WTC11 (cell line): ENCODE measurements at regions not wholly inside any gene's neighbourhood (a gene's known extent, or its start where the extent isn't known, plus 50 kb on each side); places are given as distances from the start of the nearest gene placed in this dataset.

Source experiments
- ATAC-seq: fragments of 200-7000 bp; cut with Tn5 transposase; 2 replicates; pipeline ENCODE4 v1.10.0; 2021; ENCODE audit warnings: mild to moderate bottlenecking, moderate library complexity
- CTCF ChIA-PET: fragments of 300-600 bp; sonication (Branson Sonifier 250); formaldehyde crosslinking; loops from one replicate; lab custom pipeline; 2021; ENCODE audit warnings: antibody characterized with exemption; lab: Charles Lee
- POLR2A ChIA-PET: fragments of 350-600 bp; sonication (Branson Sonifier 250); formaldehyde crosslinking; loops from one replicate; lab custom pipeline; 2021; ENCODE audit warnings: antibody characterized with exemption; lab: Charles Lee
- DNase-seq: peaks from one replicate; pipeline ENCODE4 v3.0.0; 2021; ENCODE audit warnings: low spot score
- H3K27ac Mint-ChIP-seq: 2 replicates; pipeline ENCODE4 v1.8.0; 2021; ENCODE audit warnings: mixed read lengths
- H3K27me3 Mint-ChIP-seq: 2 replicates; pipeline ENCODE4 v1.8.0; 2021; ENCODE audit warnings: low read depth, mild to moderate bottlenecking, moderate library complexity, mixed read lengths
- H3K36me3 Mint-ChIP-seq: 2 replicates; pipeline ENCODE4 v1.8.0; 2021; ENCODE audit warnings: mixed read lengths
- H3K4me1 Mint-ChIP-seq: 2 replicates; pipeline ENCODE4 v1.8.0; 2022; ENCODE audit warnings: mixed read lengths
- H3K4me3 Mint-ChIP-seq: 2 replicates; pipeline ENCODE4 v1.8.0; 2021; ENCODE audit warnings: mild to moderate bottlenecking, moderate library complexity, mixed read lengths
- H3K9me3 Mint-ChIP-seq: 2 replicates; pipeline ENCODE4 v1.8.0; 2021; ENCODE audit warnings: mixed read lengths
- AR ChIP-seq: fragments of 250-450 bp; sonication (Bioruptor Pico); IDR thresholded peaks from 2 replicates; pipeline ENCODE4 v1.9.0; 2021; ENCODE audit warnings: mild to moderate bottlenecking
- CDX4 ChIP-seq: fragments of 250-450 bp; sonication (Bioruptor Pico); IDR thresholded peaks from 2 replicates; pipeline ENCODE4 v1.9.0; 2021; ENCODE audit warnings: moderate library complexity, mild to moderate bottlenecking, inconsistent platforms, borderline replicate concordance
- CREB1 ChIP-seq: sonication (generic); formaldehyde crosslinking; IDR thresholded peaks from 2 replicates; pipeline ENCODE4 v1.8.0; 2023; ENCODE audit warnings: mild to moderate bottlenecking, missing genetic modification reagents
- FOXP1 ChIP-seq: sonication (generic); formaldehyde crosslinking; IDR thresholded peaks from 2 replicates; pipeline ENCODE4 v1.8.0; 2022; ENCODE audit warnings: missing genetic modification reagents, mild to moderate bottlenecking, moderate library complexity, borderline replicate concordance
- GABPB1 ChIP-seq: sonication (generic); formaldehyde crosslinking; IDR thresholded peaks from 2 replicates; pipeline ENCODE4 v1.8.1; 2023; ENCODE audit warnings: mild to moderate bottlenecking, missing genetic modification reagents
- JAZF1 ChIP-seq: fragments of 250-450 bp; sonication (Bioruptor Pico); IDR thresholded peaks from 2 replicates; pipeline ENCODE4 v1.9.0; 2021; ENCODE audit warnings: moderate library complexity, mild to moderate bottlenecking, inconsistent platforms
- NR1H2 ChIP-seq: sonication (generic); formaldehyde crosslinking; IDR thresholded peaks from 2 replicates; pipeline ENCODE4 v1.9.0; 2021; ENCODE audit warnings: mild to moderate bottlenecking, moderate library complexity, missing genetic modification reagents
- NR2C2 ChIP-seq: sonication (generic); formaldehyde crosslinking; IDR thresholded peaks from 2 replicates; pipeline ENCODE4 v1.8.0; 2022; ENCODE audit warnings: mild to moderate bottlenecking, missing genetic modification reagents
- PREB ChIP-seq: sonication (generic); formaldehyde crosslinking; IDR thresholded peaks from 2 replicates; pipeline ENCODE4 v1.8.1; 2022; ENCODE audit warnings: mild to moderate bottlenecking, missing genetic modification reagents, moderate library complexity, borderline replicate concordance
- STAT6 ChIP-seq: sonication (generic); formaldehyde crosslinking; conservative IDR thresholded peaks from 2 replicates; pipeline ENCODE4 v1.8.1; 2023; ENCODE audit warnings: mild to moderate bottlenecking, low read depth, missing genetic modification reagents, moderate library complexity
- TCF7 ChIP-seq: sonication (generic); formaldehyde crosslinking; IDR thresholded peaks from 2 replicates; pipeline ENCODE4 v1.8.0; 2022; ENCODE audit warnings: mild to moderate bottlenecking, low read depth, missing genetic modification reagents, moderate library complexity
- TEAD1 ChIP-seq: sonication (generic); formaldehyde crosslinking; IDR thresholded peaks from 2 replicates; pipeline ENCODE4 v1.8.0; 2022; ENCODE audit warnings: mild to moderate bottlenecking, missing genetic modification reagents
- TEAD4 ChIP-seq: sonication (generic); formaldehyde crosslinking; IDR thresholded peaks from 2 replicates; pipeline ENCODE4 v1.8.0; 2022; ENCODE audit warnings: mild to moderate bottlenecking, missing genetic modification reagents
- ZNF263 ChIP-seq: sonication (generic); formaldehyde crosslinking; IDR thresholded peaks from 2 replicates; pipeline ENCODE4 v1.8.1; 2022; ENCODE audit warnings: low read depth, mild to moderate bottlenecking, moderate library complexity, missing genetic modification reagents
- ZNF423 ChIP-seq: fragments of 250-450 bp; sonication (Bioruptor Pico); IDR thresholded peaks from 2 replicates; pipeline ENCODE4 v2.1.2; 2022; ENCODE audit warnings: mild to moderate bottlenecking, moderate library complexity
- TF ChIP-seq, protein P1 (sequence below): sonication (generic); formaldehyde crosslinking; IDR thresholded peaks from 2 replicates; pipeline ENCODE4 v1.8.0; 2022; ENCODE audit warnings: mild to moderate bottlenecking, missing genetic modification reagents
- TF ChIP-seq, protein P2 (sequence below): sonication (generic); formaldehyde crosslinking; IDR thresholded peaks from 2 replicates; pipeline ENCODE4 v1.8.1; 2022; ENCODE audit warnings: low read depth, missing genetic modification reagents, borderline replicate concordance
- TF ChIP-seq, protein P3 (sequence below): sonication (generic); formaldehyde crosslinking; IDR thresholded peaks from 2 replicates; pipeline ENCODE4 v1.8.1; 2023; ENCODE audit warnings: mild to moderate bottlenecking, missing genetic modification reagents

DNA sequence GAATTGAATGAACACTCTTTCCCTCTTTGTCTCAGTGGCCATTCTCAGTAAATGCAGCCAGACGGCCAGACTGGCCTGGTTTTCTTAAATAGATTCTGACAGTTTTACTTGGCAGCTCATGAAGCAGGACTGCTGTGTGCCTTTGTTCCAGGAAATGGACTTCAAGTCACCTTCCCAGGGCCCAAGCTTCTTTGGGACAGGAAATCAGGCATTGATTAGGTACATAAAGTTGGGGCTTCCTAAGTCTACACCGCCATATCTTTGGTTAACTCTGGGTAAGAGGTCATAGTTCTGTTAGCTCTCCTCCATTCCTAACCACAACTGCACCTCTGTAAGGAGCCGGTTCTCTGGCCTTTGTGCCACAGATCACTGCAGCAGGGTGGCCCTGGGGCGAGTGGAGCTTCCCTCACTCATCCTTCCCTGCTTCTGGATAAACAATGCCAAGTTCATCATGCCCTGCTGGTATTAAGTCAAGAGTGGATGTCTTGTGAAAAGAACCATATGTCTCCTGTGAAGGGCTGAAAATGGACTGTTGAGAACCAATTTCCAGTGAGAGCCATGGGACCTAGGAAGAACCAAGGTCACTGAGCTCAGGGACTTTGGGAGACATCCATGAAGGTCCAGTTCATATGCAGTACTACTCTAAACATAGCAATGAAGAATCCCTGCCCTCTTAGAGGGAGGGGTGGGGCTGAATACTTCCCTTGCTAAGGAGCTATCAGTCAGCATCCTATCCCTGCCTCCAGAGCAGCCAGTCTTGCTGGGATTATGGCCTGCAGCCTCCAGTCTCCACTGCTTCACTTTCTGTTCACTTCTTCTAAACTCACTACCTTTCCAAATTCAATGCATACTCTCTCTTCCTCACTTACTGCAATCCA is 122.6 kb upstream of the XPO1 start (continued):
- TF ChIP-seq, protein P1, sequence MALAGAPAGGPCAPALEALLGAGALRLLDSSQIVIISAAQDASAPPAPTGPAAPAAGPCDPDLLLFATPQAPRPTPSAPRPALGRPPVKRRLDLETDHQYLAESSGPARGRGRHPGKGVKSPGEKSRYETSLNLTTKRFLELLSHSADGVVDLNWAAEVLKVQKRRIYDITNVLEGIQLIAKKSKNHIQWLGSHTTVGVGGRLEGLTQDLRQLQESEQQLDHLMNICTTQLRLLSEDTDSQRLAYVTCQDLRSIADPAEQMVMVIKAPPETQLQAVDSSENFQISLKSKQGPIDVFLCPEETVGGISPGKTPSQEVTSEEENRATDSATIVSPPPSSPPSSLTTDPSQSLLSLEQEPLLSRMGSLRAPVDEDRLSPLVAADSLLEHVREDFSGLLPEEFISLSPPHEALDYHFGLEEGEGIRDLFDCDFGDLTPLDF (CRISPR knock-in tag): no peak
- TF ChIP-seq, all 79 proteins: peak for 0

DNA sequence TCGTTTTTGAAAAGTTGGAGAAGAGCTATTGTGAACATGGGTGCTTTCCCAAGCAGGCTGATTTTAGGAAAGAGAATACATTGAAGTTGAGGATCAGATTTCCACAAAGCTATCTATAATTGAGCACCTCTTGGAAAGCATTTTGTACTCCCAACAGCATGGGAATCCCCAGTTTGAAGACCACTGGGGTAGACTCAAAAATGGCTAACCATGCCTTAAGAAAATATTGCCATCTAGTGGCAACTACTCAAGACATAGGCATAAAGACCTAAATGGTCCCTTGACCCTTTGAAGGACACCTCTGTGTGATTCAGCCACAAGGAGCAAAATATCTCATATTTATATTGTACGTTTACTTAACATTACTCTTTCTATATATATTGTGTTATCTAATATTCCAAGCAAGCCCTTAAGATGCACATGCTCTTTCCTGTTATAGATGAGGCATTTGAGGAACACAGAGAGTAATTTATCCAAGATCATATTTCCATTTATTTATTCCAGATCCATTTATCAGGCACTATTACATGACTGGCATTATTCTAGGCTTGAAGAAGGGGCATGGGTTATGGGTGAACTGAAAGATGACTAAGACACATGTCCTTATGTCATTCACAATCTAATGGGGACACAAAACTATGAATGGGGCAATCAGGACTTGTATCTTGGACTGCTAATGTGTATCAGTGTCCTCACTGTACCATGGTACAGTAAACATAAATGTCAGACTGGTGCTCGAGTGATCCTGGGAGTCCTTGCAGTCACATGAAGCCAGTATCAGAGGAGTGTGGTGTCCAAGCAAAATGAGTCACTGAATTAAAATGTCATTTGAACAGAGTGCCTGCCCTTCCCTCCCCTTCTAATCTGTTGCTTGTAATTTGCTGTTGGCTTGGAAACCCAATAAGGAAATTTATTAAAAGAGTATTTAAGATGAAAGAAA is 121.0 kb upstream of the XPO1 start:
- Mint-ChIP-seq H3K36me3 (no peaks in the 10 kb centered on the region), H3K27ac (peak overlapping the region; percentile 26; the same call in 1 of the 2 replicates), H3K9me3 (no peaks in the 10 kb centered on the region), H3K4me1 (peaks cover 3% of the 10 kb centered on the region; the same call in 1 of the 2 replicates), H3K4me3 (no peak overlapping the region), H3K27me3 (no peaks in the 10 kb centered on the region)
- no peak for DNase-seq
- ChIA-PET CTCF (interaction anchor here (0.6 to 1.5 kb wide), 6 partner anchors 11 to 404 kb away, joined by 3 to 8 read pairs (median 4); partner anchors contain the start of gene XPO1), POLR2A (interaction anchor here (0.6 kb wide), 1 partner anchor 57 kb away, joined by 7 read pairs; no protein-coding TSS in a partner anchor)
- peak; percentile 94 for ATAC-seq
- TF ChIP-seq CREB1 (CRISPR knock-in tag) (no peak), PREB (CRISPR knock-in tag) (no peak), ZNF263 (CRISPR knock-in tag) (no peak), JAZF1 (CRISPR knock-in tag) (no peak), TEAD4 (CRISPR knock-in tag) (no peak), GABPB1 (CRISPR knock-in tag) (no peak), TEAD1 (no peak), ZNF423 (CRISPR knock-in tag) (no peak), NR1H2 (no peak), STAT6 (no peak), FOXP1 (CRISPR knock-in tag) (no peak), CDX4 (CRISPR knock-in tag) (no peak), NR2C2 (CRISPR knock-in tag) (no peak), TCF7 (no peak), AR (CRISPR knock-in tag) (no peak)
- TF ChIP-seq, protein P2, sequence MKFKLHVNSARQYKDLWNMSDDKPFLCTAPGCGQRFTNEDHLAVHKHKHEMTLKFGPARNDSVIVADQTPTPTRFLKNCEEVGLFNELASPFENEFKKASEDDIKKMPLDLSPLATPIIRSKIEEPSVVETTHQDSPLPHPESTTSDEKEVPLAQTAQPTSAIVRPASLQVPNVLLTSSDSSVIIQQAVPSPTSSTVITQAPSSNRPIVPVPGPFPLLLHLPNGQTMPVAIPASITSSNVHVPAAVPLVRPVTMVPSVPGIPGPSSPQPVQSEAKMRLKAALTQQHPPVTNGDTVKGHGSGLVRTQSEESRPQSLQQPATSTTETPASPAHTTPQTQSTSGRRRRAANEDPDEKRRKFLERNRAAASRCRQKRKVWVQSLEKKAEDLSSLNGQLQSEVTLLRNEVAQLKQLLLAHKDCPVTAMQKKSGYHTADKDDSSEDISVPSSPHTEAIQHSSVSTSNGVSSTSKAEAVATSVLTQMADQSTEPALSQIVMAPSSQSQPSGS (CRISPR knock-in tag): no peak
- TF ChIP-seq, protein P1 (CRISPR knock-in tag): no peak
- TF ChIP-seq, protein P3, sequence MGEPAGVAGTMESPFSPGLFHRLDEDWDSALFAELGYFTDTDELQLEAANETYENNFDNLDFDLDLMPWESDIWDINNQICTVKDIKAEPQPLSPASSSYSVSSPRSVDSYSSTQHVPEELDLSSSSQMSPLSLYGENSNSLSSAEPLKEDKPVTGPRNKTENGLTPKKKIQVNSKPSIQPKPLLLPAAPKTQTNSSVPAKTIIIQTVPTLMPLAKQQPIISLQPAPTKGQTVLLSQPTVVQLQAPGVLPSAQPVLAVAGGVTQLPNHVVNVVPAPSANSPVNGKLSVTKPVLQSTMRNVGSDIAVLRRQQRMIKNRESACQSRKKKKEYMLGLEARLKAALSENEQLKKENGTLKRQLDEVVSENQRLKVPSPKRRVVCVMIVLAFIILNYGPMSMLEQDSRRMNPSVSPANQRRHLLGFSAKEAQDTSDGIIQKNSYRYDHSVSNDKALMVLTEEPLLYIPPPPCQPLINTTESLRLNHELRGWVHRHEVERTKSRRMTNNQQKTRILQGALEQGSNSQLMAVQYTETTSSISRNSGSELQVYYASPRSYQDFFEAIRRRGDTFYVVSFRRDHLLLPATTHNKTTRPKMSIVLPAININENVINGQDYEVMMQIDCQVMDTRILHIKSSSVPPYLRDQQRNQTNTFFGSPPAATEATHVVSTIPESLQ (CRISPR knock-in tag): no peak
